Ascending aorta (tissue), 2 donors: ENCODE measurements at regions not wholly inside any gene's neighbourhood (a gene's known extent, or its start where the extent isn't known, plus 50 kb on each side); places are given as distances from the start of the nearest gene placed in this dataset.

Experiments
- DNase-seq, 2 donors: peaks; one replicate each; pipeline ENCODE4 v3.0.0-alpha.2; 2019; ENCODE audit warnings: low spot score in 2 of 2
- H3K27ac ChIP-seq, 2 donors: fragments of 200-600 bp; sonication (generic); one replicate each; pipeline ENCODE4 v1.5.1; 2016 to 2017; ENCODE audit warnings: mild to moderate bottlenecking in 1 of 2
- H3K27me3 ChIP-seq: fragments of 200-600 bp; sonication (generic); one replicate; pipeline ENCODE4 v1.5.1; 2017
- H3K36me3 ChIP-seq, 2 donors: fragments of 200-600 bp; sonication (generic); one replicate each; pipeline ENCODE4 v1.5.1; 2016
- H3K4me1 ChIP-seq, 2 donors: fragments of 200-600 bp; sonication (generic); one replicate each; pipeline ENCODE4 v1.5.1; 2016 to 2017; ENCODE audit warnings: mild to moderate bottlenecking in 1 of 2
- H3K4me3 ChIP-seq, 2 donors: fragments of 200-600 bp; sonication (generic); one replicate each; pipeline ENCODE4 v1.5.1; 2016 to 2017; ENCODE audit warnings: mild to moderate bottlenecking in 1 of 2
- H3K9me3 ChIP-seq, 2 donors: fragments of 200-600 bp; sonication (generic); one replicate each; pipeline ENCODE4 v1.5.1; 2016
- CTCF ChIP-seq, 3 experiments: fragments of 200-600 bp in 2 of 3; fragments of 450-650 bp in 1 of 3; sonication (generic) in 2 of 3; IDR thresholded peaks; one replicate each; pipeline ENCODE4 v1.5.1; 2016 to 2019; ENCODE audit warnings: antibody characterized with exemption in 3 of 3, mild to moderate bottlenecking in 1 of 3, moderate library complexity in 1 of 3
- intact Hi-C: fragments of 100-400 bp; cut with DNase I; formaldehyde crosslinking; loops from one replicate; pipeline ENCODE4 v1.15.1; 2023

GRCh38 chr1:37267111-37267835 is 207.1 kb upstream of the ZC3H12A start:
- no peaks in the 10 kb centered on the region for H3K4me1 ChIP-seq
- no peak overlapping the region for H3K4me3 ChIP-seq
- H3K27me3 ChIP-seq: no peaks in the 10 kb centered on the region
- H3K36me3 ChIP-seq: no peaks in the 10 kb centered on the region
- DNase-seq: no peak
- intact Hi-C loops: no loop called here
- no peak overlapping the region for H3K27ac ChIP-seq
- H3K9me3 ChIP-seq: no peaks in the 10 kb centered on the region
- TF ChIP-seq CTCF (IDR thresholded peaks at IDR 0.05): no peak

GRCh38 chr1:37270639-37271038 is 203.7 kb upstream of the ZC3H12A start:
- H3K36me3 ChIP-seq: no peaks in the 10 kb centered on the region
- H3K27me3 ChIP-seq: no peaks in the 10 kb centered on the region
- H3K9me3 ChIP-seq: no peaks in the 10 kb centered on the region
- no peak overlapping the region for H3K27ac ChIP-seq
- H3K4me1 ChIP-seq: no peaks in the 10 kb centered on the region
- no peak overlapping the region for H3K4me3 ChIP-seq
- DNase-seq: no peak
- TF ChIP-seq CTCF (IDR thresholded peaks at IDR 0.05): no peak
- intact Hi-C loops: no loop called here

- Histone ChIP-seq H3K27ac (no peak overlapping the region), H3K9me3 (no peaks in the 10 kb centered on the region), H3K36me3 (no peaks in the 10 kb centered on the region), H3K4me1 (no peaks in the 10 kb centered on the region), H3K27me3 (no peaks in the 10 kb centered on the region), H3K4me3 (no peak overlapping the region)
- intact Hi-C loops: no loop called here
- DNase-seq: no peak
- TF ChIP-seq CTCF (IDR thresholded peaks at IDR 0.05): no peak
Measured at GRCh38 chr1:37272626-37273025, 201.8 kb upstream of the ZC3H12A start.

GRCh38 chr1:37274486-37274885 is 199.9 kb upstream of the ZC3H12A start:
- intact Hi-C loops: no loop called here
- no peak for DNase-seq
- no peaks in the 10 kb centered on the region for H3K27me3 ChIP-seq
- H3K4me1 ChIP-seq: no peaks in the 10 kb centered on the region
- H3K4me3 ChIP-seq: no peak overlapping the region
- H3K27ac ChIP-seq: no peak overlapping the region
- TF ChIP-seq CTCF (IDR thresholded peaks at IDR 0.05): no peak
- H3K9me3 ChIP-seq: no peaks in the 10 kb centered on the region
- no peaks in the 10 kb centered on the region for H3K36me3 ChIP-seq

GRCh38 chr1:37274938-37275631 is 199.3 kb upstream of the ZC3H12A start:
- Histone ChIP-seq H3K9me3 (no peaks in the 10 kb centered on the region), H3K4me3 (no peak overlapping the region), H3K36me3 (no peaks in the 10 kb centered on the region), H3K27ac (no peak overlapping the region), H3K27me3 (no peaks in the 10 kb centered on the region), H3K4me1 (no peaks in the 10 kb centered on the region)
- DNase-seq: no peak
- intact Hi-C loops: no loop called here
- no peak for TF ChIP-seq CTCF (IDR thresholded peaks at IDR 0.05)
